ENCODE measurements at regions not wholly inside any gene's neighbourhood (a gene's known extent, or its start where the extent isn't known, plus 50 kb on each side); places are given as distances from the start of the nearest gene placed in this dataset.
A peak's percentile ranks its signal among the peaks of the same experiment; 100 is the strongest.

GRCh38 chr10:2165771-2166460 lies 428.6 kb upstream of the ADARB2 start:
- no peak overlapping the region for H3K27ac Mint-ChIP-seq (ENCODE audit: low read depth, unreplicated experiment)
- no peaks in the 10 kb centered on the region for H3K9me3 Mint-ChIP-seq (ENCODE audit: unreplicated experiment)
- CTCF ChIA-PET: no interaction called here

GRCh38 chr10:2150288-2150687 lies 413.0 kb upstream of the ADARB2 start:
- Mint-ChIP-seq H3K27me3 (ENCODE audit: insufficient read depth, unreplicated experiment) (no peaks in the 10 kb centered on the region), H3K4me3 (ENCODE audit: unreplicated experiment) (no peak overlapping the region), H3K36me3 (ENCODE audit: insufficient read depth, unreplicated experiment) (no peaks in the 10 kb centered on the region), H3K27ac (ENCODE audit: low read depth, unreplicated experiment) (no peak overlapping the region), H3K9me3 (ENCODE audit: unreplicated experiment) (no peaks in the 10 kb centered on the region), H3K4me1 (ENCODE audit: insufficient read depth, unreplicated experiment) (no peaks in the 10 kb centered on the region)
- DNase-seq (ENCODE audit: unreplicated experiment): peak; percentile 10
- CTCF ChIA-PET: no interaction called here
- intact Hi-C loops (cut with micrococcal nuclease): no loop called here
- BruUV-seq (replicated peaks): no TSS peak
- POLR2A ChIA-PET: interaction anchor here (0.8 kb wide), 1 partner anchor 9 kb away, joined by 3 read pairs; no protein-coding TSS in a partner anchor
- TF ChIP-seq CTCF (IDR thresholded peaks at IDR 0.05; ENCODE audit: unreplicated experiment): no peak

More at GRCh38 chr10:2165771-2166460, 428.6 kb upstream of the ADARB2 start:
- intact Hi-C loops (cut with micrococcal nuclease): no loop called here
- no peaks in the 10 kb centered on the region for H3K27me3 Mint-ChIP-seq (ENCODE audit: insufficient read depth, unreplicated experiment)
- POLR2A ChIA-PET: no interaction called here
- no peaks in the 10 kb centered on the region for H3K36me3 Mint-ChIP-seq (ENCODE audit: insufficient read depth, unreplicated experiment)
- no peak for DNase-seq (ENCODE audit: unreplicated experiment)
- no peaks in the 10 kb centered on the region for H3K4me1 Mint-ChIP-seq (ENCODE audit: insufficient read depth, unreplicated experiment)
- no peak for TF ChIP-seq CTCF (IDR thresholded peaks at IDR 0.05; ENCODE audit: unreplicated experiment)
- BruUV-seq (replicated peaks): no TSS peak
- H3K4me3 Mint-ChIP-seq (ENCODE audit: unreplicated experiment): no peak overlapping the region

GRCh38 chr10:2145926-2146478 lies 408.7 kb upstream of the ADARB2 start:
- no peak overlapping the region for H3K4me3 Mint-ChIP-seq (ENCODE audit: unreplicated experiment)
- intact Hi-C loops (cut with micrococcal nuclease): no loop called here
- CTCF ChIA-PET: no interaction called here
- no peaks in the 10 kb centered on the region for H3K27me3 Mint-ChIP-seq (ENCODE audit: insufficient read depth, unreplicated experiment)
- no peaks in the 10 kb centered on the region for H3K9me3 Mint-ChIP-seq (ENCODE audit: unreplicated experiment)
- no peak overlapping the region for H3K27ac Mint-ChIP-seq (ENCODE audit: low read depth, unreplicated experiment)
- BruUV-seq (replicated peaks): no TSS peak
- no peak for DNase-seq (ENCODE audit: unreplicated experiment)
- no peaks in the 10 kb centered on the region for H3K4me1 Mint-ChIP-seq (ENCODE audit: insufficient read depth, unreplicated experiment)
- TF ChIP-seq CTCF (IDR thresholded peaks at IDR 0.05; ENCODE audit: unreplicated experiment): no peak
- H3K36me3 Mint-ChIP-seq (ENCODE audit: insufficient read depth, unreplicated experiment): no peaks in the 10 kb centered on the region
- POLR2A ChIA-PET: interaction anchor here (0.5 kb wide), 1 partner anchor 720 kb away, joined by 3 read pairs; no protein-coding TSS in a partner anchor

- H3K36me3 Mint-ChIP-seq (ENCODE audit: insufficient read depth, unreplicated experiment): no peaks in the 10 kb centered on the region
- no TSS peak for BruUV-seq (replicated peaks)
- DNase-seq (ENCODE audit: unreplicated experiment): no peak
- no peaks in the 10 kb centered on the region for H3K4me1 Mint-ChIP-seq (ENCODE audit: insufficient read depth, unreplicated experiment)
- no peak overlapping the region for H3K27ac Mint-ChIP-seq (ENCODE audit: low read depth, unreplicated experiment)
- POLR2A ChIA-PET: interaction anchor here (0.5 kb wide), 1 partner anchor 721 kb away, joined by 3 read pairs; no protein-coding TSS in a partner anchor
- intact Hi-C loops (cut with micrococcal nuclease): no loop called here
- no peak overlapping the region for H3K4me3 Mint-ChIP-seq (ENCODE audit: unreplicated experiment)
- H3K9me3 Mint-ChIP-seq (ENCODE audit: unreplicated experiment): no peaks in the 10 kb centered on the region
- CTCF ChIA-PET: no interaction called here
- TF ChIP-seq CTCF (IDR thresholded peaks at IDR 0.05; ENCODE audit: unreplicated experiment): no peak
- H3K27me3 Mint-ChIP-seq (ENCODE audit: insufficient read depth, unreplicated experiment): no peaks in the 10 kb centered on the region
These were observed 408.2 kb upstream of the ADARB2 start for GRCh38 chr10:2145491-2145890.

Data from MCF 10A (cell line).